HG03460 (cell line): ENCODE measurements at regions not wholly inside any gene's neighbourhood (a gene's known extent, or its start where the extent isn't known, plus 50 kb on each side); places are given as distances from the start of the nearest gene placed in this dataset.
"Not testable (repeated sequence)": the region's sequence is repeated elsewhere in the genome, so short reads cannot be mapped to it uniquely, and the experiment has no call there.

ENCODE experiments used
- ATAC-seq: cut with Tn5 transposase; IDR thresholded peaks from one replicate; pipeline ENCODE4 v1.9.1; 2021; ENCODE audit not compliant: unreplicated experiment

DNA sequence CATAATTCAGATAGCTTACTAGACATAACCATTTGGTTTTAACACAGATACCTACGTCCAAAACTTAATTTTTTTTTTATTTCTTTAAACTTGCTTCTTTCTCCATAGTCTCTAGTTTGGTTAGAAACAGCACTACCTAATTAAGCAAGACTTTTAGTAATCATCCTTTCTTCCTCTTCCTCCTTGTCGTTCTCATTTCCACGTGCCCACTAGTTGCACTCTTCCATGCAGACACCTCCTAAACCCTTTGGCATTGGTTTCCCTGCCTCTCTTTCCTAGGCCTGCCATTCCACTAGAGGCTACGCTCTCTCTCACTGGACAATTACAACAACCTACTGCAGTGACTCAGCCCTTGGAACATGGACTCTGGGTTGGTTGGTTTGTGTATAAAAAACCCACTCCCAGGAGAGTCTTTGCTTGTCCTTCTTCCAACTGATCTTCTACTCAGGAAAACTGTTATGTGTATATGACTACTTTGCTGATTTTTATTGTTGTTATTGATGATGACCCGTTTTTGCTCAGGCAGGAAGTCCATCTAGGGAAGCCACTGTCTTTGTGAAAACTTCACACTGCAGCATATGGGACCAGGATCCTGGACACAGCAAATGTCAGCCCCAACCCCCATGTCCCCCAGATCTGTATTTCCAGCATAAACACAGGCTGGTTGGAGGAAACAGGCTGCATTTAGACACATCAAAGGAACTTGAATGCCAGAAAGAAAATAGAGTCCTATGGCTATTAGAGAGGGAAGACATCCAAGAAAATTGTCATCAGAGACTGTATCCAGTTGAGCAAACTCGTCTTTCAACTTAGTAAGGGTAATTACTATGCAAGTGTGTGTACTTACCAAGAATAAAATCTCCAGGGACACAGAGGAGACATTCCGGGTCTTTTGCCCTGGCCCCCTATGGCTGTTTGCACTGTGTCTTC is 503.2 kb downstream of the GADD45G start:
- ATAC-seq: no peak

DNA sequence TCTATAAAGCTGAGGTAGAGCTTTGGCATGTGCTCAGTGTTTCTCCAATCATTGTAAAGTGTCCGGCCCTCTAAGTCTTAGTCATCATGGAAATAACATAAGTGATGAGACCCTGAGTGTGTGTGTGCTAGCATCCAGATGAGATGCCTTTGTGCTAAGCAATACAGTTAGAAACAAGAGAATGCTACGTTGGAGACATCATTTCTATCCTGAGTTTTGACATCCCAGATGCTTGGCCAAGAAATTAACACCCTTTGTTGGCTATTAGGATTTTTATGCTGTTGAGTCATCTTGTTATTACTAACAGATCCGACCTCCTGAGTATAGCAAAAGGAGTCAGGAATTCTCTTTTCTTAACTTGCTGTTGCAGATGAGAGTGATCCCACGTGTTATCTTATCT is 508.0 kb downstream of the GADD45G start:
- no peak for ATAC-seq

DNA sequence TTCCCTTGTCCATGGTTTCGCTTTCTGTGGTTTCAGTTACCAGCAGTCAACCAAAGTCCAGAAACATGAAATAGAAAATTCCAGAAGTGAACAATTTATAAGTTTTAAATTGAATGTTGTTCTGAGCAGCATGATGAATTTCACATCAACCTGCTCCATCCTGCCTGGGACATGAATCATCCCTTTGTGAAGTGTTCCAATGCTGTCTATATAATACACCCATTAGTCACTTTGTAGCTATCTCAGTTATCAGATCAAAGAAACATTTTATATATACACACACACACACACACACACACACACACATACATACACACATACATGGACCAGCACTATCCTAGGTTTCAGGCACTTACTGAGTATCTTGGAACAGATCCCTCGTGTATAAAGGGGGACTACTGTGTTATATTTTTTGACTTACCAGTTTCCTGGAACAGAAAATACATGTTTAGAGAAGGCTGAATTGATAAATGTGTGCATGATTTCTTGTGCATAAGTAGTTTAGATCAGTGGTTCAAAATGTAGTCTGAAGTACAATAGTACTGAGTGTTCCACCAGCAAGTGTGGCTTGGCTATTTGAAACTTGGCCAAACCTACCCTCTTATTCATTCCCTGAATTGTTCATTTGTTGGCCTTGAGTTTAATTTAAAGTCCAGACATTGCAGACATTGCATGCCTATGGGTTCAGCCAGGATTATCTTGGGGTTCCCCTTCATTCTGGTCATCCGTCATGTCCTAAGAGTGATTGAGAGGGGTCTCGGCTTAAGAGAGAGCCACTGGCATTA is 510.0 kb downstream of the GADD45G start:
- ATAC-seq: no peak

DNA sequence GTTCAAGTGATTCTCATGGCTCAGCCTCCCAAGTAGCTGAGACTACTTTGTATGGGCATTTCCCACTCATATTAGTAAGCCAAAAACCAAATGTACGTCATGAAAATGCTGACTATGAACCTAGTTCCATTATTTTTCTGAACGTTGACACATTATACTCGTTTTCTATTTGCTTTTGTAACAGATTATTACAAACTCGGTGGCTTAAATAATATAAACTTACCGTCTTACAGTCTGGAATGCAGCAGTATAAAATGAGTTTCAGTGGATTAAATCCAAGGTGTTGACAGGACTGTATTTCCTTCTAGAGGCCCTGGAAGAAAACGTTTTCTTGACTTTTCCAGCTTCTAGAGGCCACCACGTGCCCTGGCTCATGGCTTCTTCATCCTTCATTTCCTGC is 517.0 kb downstream of the GADD45G start:
- ATAC-seq: no peak

DNA sequence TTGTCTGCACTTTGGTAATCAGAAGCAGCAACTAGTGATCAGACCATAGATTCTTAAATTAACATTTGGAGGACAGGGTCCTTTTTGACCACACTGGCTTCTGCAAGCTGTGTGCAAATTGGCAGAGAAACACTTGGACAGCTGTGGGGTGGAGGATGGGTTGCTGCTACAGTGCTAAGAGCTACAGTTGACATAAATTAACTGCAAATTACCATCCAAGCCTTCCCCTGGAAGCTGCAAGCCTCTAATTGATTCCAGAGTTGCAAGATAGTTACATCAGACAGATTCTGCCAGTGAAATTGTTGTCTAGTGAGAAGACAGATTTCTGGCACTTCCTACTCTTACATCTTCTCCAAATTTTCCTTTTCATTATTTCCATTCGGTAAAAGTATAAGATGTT is 517.7 kb downstream of the DIRAS2 start:
- no peak for ATAC-seq

DNA sequence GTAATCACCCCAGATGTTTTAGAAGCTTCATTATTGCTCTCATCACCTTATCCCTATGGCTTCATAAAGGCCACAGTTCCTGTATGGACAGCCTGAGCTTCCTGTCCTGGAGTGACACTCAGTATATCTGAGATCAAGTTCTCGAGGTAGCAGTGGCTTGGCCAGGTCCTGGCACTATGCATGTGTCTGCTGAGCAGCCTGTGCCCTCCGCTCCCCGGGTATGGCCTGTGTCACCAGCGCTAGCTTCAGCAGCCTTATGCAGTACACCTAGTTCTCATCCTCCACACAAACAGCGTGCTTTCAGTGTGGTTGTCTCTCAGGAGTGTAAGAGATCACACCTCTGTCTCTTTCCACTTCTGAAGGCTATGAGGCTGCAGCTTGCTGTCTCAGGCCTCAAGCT is 514.7 kb downstream of the DIRAS2 start:
- ATAC-seq: no peak

DNA sequence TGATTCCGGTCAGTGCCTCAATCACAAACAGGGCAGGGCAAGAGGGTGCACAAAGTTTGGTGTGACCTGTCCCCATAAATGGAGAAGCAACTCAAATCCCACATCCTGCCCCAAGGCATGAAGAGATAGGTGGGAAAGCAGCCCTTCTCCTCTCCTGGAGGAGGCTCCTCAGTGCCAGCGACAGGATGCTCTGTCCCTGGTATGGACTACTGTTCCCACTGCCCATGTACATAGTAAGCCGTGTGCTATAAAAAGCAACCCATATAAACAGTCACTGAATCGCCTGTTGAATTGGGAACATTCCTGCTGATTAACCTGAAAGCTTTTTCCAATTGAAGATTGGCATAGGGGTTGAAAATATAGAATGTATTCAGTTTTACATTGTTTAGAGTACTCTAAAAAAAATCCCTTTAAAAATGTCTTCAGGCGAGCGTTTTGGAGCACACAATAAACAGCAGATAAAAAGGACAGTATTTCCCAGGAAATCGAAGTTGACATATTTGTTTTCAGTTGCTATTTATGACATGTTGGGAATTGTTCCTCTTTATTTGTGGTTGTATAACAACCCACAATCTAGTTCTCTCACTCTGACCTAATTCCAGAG is 513.9 kb downstream of the DIRAS2 start:
- no peak for ATAC-seq

DNA sequence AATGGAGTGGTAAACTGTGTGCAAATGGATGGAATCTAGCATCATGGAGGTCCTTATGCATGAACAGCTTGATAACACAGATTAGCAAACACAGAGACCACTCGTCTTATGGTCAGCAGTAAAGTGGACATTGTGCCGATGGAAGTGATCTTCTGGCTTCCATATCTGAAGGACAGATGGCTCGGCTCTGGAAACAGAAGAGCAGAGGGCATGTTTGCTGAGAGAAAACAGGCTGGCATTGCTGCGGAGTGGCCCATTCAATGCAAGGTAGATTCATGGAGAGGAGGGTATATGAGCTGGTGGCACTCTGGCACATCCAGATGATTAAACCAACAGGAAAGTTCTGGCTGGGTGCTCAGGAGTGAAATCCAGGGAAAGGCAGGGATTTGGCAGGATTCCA is 513.2 kb downstream of the DIRAS2 start:
- no peak for ATAC-seq

DNA sequence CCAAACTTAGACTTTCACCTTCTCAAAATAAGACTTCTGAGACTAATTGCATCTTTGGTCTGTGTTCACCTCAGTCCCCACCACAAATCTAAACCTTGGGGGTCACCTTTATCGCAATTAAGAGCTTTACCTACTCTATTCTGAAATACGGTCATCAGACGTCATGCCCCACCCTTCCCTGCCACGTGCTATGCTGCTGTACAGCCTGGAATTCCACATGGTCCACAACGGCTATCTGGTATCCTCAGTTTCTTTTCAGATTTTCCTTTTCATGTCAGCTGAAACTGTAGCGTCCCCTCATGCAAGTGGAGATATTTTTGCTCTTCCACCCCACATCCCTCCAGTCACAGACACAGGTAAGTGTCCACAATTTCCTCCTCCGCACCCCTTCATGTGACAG is 511.1 kb downstream of the DIRAS2 start:
- no peak for ATAC-seq

DNA sequence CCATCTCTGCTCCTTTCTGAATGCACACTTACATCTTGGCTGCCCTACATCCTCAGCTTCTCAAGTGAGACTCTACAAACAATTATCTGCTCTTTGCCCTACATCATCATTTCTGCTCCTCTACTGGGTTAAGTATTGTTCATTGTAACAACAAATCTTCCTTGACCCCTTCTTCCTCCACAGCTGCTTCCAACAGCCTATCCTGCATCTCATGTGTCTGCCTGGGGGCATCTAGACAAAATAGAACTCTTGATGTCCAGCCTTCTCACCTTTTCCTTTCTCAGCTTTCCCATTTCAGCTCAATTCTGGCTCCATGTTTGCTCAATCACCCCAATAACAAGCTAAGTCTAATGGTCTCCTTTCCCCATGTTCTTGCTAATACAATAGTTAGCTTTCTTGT is 509.8 kb downstream of the DIRAS2 start:
- no peak for ATAC-seq

DNA sequence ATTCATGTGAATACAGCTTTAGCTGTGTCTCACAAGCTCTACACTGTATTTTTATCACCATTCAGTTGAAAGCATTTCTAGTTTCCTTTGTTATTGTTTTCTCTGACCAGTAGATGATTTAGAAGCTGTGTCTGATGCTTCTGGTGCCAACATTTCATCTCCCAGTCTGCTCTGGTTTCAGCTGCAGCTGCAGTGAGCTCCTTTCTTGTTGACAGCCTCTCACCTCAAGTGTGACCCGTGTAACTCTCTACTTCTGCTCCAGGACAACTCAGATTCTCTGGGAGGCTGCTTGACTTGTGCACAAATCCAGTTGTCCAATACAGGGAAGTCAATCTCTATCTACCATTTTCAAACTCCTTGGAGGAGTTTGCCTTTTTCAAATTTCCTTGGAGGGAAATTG is 504.8 kb downstream of the DIRAS2 start:
- ATAC-seq: no peak

DNA sequence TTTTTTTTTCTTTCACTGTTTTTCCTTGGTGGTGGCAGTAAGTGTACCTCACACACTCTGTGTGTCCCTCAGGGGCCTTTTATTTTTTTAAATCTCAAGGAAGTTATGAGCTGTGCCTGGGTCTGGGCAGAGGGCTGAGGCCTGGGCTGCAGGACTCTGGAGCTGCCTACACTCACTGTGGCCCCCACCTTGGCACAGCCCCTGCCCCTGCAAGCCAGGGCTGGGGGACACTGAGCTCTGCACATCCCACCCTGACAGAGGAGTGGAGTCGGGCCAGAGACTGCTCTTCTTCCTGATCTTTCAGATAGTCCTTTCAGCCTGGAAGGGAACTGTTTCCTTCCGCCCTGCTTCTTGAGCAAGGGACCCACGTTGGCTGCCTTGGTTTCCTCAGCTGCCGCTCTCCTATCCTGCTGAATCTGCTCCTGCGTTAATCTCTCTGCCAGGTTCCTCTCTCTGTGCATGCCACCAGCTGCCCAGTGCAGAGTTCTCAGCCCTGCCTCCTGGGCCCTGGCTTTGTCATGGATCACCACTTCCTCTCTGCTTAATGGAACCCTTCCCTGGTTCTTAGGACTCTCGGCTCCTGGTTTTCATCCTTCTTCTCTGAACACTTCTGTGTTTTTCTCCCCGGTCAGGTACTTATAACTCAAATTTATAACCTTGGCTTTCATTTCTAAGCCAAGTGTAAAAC is 502.3 kb downstream of the DIRAS2 start:
- ATAC-seq: no peak

DNA sequence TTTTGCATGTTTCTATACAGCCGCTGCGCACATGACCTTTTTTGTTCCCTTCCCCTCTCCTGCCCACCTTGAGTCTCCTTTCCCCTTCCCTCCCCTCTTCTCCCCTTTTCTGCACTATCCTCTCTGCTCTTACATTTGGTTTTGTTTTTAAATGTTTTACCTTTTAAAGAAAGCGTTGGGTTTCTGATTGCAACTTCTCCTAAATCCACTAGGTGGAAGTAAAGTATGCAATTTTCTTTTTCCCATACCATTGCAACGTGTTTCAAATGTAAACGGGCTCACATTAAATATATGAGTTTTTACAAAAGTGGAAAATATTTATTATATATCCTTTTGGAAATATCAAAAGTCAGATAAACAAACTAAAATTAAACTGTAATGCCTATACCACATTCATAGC is 500.9 kb downstream of the DIRAS2 start:
- ATAC-seq: no peak

DNA sequence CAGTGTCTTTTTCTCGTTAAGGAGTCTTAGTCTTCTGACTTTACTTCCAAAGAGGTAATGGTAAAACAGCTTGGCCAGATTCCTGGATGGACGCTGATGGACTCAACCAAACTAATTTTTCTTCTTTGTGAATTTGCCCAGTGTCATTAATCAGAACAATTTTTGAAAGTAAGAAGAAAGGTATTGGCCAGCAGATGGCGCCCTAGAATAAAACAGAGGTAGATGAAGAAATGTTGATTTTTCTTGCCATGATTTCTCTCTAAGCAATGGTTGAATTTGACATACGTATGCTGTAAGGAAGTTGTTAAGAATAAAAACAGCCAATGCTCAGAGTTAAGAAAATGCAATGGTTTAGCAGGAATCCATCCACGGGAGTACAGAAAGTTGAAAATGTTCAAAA is 500.0 kb downstream of the DIRAS2 start:
- ATAC-seq: no peak

DNA sequence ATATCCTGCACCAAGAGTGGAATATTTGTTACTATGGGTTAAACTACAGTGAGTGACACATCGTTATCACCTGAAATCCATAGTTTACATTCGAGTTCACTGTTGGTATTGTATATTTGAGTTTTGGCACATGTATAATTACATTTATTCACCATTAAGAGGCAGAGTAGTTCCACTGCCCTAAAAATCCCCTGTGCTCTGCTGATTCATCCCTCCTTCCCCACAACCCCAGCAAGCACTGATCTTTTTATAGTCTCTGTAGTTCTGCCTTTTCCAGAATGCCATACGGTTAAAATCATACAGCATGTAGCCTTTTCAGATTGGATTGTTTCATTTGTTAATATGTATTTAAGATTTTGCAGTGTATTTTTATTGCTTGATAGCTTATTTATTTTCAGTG is 495.2 kb downstream of the DIRAS2 start:
- no peak for ATAC-seq

DNA sequence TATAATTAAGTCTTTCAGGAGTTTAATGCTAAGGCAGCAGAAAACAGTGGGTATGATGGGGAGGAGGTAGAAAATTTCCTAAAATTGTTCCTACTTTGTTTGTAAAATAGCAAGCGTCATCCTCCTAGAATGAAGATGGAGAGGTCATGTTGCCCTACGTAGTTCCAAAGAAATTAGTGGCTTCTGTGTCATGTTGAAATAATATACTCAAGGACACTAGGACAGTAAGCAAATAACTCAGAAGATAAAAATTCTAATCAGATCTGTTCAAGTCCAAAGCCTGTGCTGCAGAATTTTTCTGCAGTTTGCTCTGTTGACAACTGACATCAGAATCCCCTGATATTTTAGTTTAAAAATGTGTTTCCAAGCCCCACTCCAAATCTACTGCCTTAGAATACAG is 486.3 kb downstream of the DIRAS2 start:
- no peak for ATAC-seq

DNA sequence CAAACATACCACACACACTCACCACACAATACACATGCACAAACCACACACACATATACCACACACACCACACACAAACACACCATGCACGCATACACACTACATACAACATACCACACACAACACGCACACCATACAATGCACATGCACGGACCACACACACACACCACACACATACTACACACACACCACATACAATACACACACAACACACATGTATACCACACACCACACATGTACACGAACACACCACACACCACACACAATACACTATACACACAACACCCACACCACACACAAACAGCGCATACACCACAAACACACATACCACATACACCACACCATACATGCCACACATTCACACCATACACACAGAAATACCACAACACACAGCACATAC is 480.3 kb downstream of the DIRAS2 start:
- ATAC-seq: no peak

DNA sequence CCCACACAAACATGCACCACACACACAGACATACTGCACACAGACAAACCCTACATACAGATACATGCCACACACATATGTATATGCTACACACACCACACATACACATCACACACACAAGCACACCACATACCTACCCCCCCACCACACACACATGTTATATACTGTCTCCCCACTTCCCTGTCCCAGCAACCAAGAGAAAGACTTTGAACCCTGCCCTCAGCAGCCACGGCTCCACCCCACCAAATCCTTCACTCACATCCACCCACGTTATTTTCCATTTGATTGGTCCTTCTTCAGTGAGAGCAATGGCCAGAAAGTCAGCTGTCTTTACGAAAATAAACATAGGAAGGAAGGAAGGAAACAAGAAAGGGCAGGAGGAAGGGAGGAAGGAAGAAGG is 479.8 kb downstream of the DIRAS2 start:
- ATAC-seq: no peak

DNA sequence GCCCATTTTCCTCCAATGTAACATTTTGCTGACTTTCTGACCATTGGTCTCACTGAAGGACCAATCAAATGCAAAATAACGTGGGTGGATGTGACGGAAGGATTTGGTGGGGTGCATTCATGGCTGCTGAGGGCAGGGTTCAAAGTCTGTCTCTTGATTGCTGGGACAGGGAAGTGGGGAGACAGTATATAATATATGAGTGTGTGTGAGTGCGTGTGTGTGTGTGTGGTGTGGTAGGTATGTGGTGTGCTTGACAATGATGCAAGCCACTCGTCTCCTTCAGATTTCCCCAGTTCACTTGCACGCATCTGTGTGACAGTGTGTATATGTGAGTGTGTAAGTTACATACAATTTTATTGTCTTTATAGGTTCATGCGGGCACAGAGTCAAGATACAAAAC is 477.3 kb downstream of the DIRAS2 start:
- no peak for ATAC-seq

DNA sequence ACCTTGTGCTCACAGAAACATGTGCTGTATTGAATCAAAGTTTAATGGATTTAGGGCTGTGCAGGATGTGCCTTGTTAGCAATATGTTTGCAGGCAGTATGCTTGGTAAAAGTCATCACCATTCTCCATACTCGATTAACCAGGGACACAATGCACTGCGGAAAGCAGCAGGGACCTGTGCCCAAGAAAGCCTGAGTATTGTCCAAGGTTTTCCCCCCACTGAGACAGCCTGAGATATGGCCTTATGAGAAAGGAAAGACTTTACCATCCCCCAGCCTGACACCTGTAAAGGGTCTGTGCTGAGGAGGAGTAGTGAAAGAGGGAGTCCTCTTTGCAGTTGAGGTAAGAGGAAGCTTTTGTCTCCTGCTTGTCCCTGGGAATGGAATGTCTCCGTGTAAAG is 476.2 kb downstream of the DIRAS2 start:
- not testable (repeated sequence) for ATAC-seq

DNA sequence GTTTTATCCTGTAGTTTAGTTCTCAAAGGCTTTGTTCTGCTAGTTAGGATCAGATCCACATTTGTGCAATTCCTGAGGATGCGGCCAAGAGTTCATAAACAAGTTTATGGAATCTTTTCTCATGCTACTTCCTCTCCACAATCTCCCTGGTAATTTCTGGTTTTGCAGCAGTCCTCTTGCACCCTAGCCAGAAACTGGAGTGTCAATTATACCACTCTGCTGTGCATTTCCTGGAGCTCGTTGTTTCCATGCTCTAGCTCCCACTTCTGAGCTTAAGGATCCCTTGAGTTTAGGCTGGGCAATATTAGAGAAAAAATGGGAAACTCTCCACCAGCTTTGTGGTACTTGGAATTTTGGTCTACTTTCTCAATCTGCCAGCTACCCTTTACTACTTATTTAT is 474.7 kb downstream of the DIRAS2 start:
- ATAC-seq: no peak
